HG02981 (cell line): ENCODE measurements at regions not wholly inside any gene's neighbourhood (a gene's known extent, or its start where the extent isn't known, plus 50 kb on each side); places are given as distances from the start of the nearest gene placed in this dataset.
"Not testable (repeated sequence)": the region's sequence is repeated elsewhere in the genome, so short reads cannot be mapped to it uniquely, and the experiment has no call there.

Source experiments
- ATAC-seq: cut with Tn5 transposase; IDR thresholded peaks from one replicate; pipeline ENCODE4 v1.9.1; 2021; ENCODE audit warnings: mild to moderate bottlenecking, moderate library complexity; ENCODE audit not compliant: unreplicated experiment

GRCh38 chr11:39462506-39462905 is 1996.9 kb downstream of the LRRC4C start:
- no peak for ATAC-seq

GRCh38 chr11:39461066-39461465 is 1998.4 kb downstream of the LRRC4C start:
- ATAC-seq = no peak

GRCh38 chr11:39459606-39460005 is 1999.8 kb downstream of the LRRC4C start:
- no peak for ATAC-seq

- no peak for ATAC-seq
These were observed 2001.0 kb downstream of the LRRC4C start for GRCh38 chr11:39458481-39458880.

- ATAC-seq = no peak
These were observed 2015.9 kb downstream of the LRRC4C start for GRCh38 chr11:39443424-39444022.

GRCh38 chr11:39442177-39442576 is 2017.3 kb downstream of the LRRC4C start:
- no peak for ATAC-seq

- no peak for ATAC-seq
These were observed 2023.8 kb downstream of the LRRC4C start for GRCh38 chr11:39435641-39436040.

GRCh38 chr11:39434466-39434865 is 2025.0 kb downstream of the LRRC4C start:
- no peak for ATAC-seq

GRCh38 chr11:39432929-39433328 is 2026.5 kb downstream of the LRRC4C start:
- no peak for ATAC-seq

GRCh38 chr11:39425226-39425625 is 2034.2 kb downstream of the LRRC4C start:
- no peak for ATAC-seq

- no peak for ATAC-seq
These were observed 2047.3 kb downstream of the LRRC4C start for GRCh38 chr11:39412117-39412516.

- no peak for ATAC-seq
These were observed 2073.5 kb downstream of the LRRC4C start for GRCh38 chr11:39385911-39386310.

- ATAC-seq = no peak
These were observed 2084.3 kb downstream of the LRRC4C start for GRCh38 chr11:39374963-39375698.

- ATAC-seq = no peak
These were observed 2091.9 kb downstream of the LRRC4C start for GRCh38 chr11:39367534-39367933.

GRCh38 chr11:39365809-39366436 is 2093.5 kb downstream of the LRRC4C start:
- ATAC-seq = no peak

- no peak for ATAC-seq
These were observed 2095.9 kb downstream of the LRRC4C start for GRCh38 chr11:39363571-39363970.

GRCh38 chr11:39361557-39361956 is 2097.9 kb downstream of the LRRC4C start:
- no peak for ATAC-seq

GRCh38 chr11:39345834-39346442 is 2113.5 kb downstream of the LRRC4C start:
- ATAC-seq = no peak

GRCh38 chr11:39341461-39341860 is 2118.0 kb downstream of the LRRC4C start:
- ATAC-seq = no peak

- not testable (repeated sequence) for ATAC-seq
These were observed 2126.4 kb downstream of the LRRC4C start for GRCh38 chr11:39333006-39333405.

GRCh38 chr11:39327302-39327701 is 2132.2 kb downstream of the LRRC4C start:
- ATAC-seq = no peak

GRCh38 chr11:39311888-39312287 is 2147.6 kb downstream of the LRRC4C start:
- ATAC-seq = not testable (repeated sequence)
